ENCODE measurements at regions not wholly inside any gene's neighbourhood (a gene's known extent, or its start where the extent isn't known, plus 50 kb on each side); places are given as distances from the start of the nearest gene placed in this dataset.
"Not testable (repeated sequence)": the region's sequence is repeated elsewhere in the genome, so short reads cannot be mapped to it uniquely, and the experiment has no call there.

GRCh38 chr2:76697439-76697838 is 824.7 kb downstream of the LRRTM4 start:
- DNase-seq; in situ Hi-C loops (cut with HindIII; ENCODE audit: low pct_ligation_motif_present, low pct_unique_long_range_greater_than_20kb, low sequenced_read_pairs): not testable (repeated sequence)

GRCh38 chr2:76692908-76693307 is 829.3 kb downstream of the LRRTM4 start:
- no peak for DNase-seq
- in situ Hi-C loops (cut with HindIII; ENCODE audit: low pct_ligation_motif_present, low pct_unique_long_range_greater_than_20kb, low sequenced_read_pairs): no loop called here

- in situ Hi-C loops (cut with HindIII; ENCODE audit: low pct_ligation_motif_present, low pct_unique_long_range_greater_than_20kb, low sequenced_read_pairs): no loop called here
- DNase-seq: no peak
Observed at GRCh38 chr2:76688732-76689131, 833.4 kb downstream of the LRRTM4 start.

- no peak for DNase-seq
- in situ Hi-C loops (cut with HindIII; ENCODE audit: low pct_ligation_motif_present, low pct_unique_long_range_greater_than_20kb, low sequenced_read_pairs): no loop called here
Observed at GRCh38 chr2:76687923-76688322, 834.3 kb downstream of the LRRTM4 start.

- in situ Hi-C loops (cut with HindIII; ENCODE audit: low pct_ligation_motif_present, low pct_unique_long_range_greater_than_20kb, low sequenced_read_pairs): no loop called here
- DNase-seq: no peak
Observed at GRCh38 chr2:76684756-76685155, 837.4 kb downstream of the LRRTM4 start.

- in situ Hi-C loops (cut with HindIII; ENCODE audit: low pct_ligation_motif_present, low pct_unique_long_range_greater_than_20kb, low sequenced_read_pairs): no loop called here
Observed at GRCh38 chr2:76679025-76679396, 843.2 kb downstream of the LRRTM4 start.

GRCh38 chr2:76678383-76679024 is 843.7 kb downstream of the LRRTM4 start:
- in situ Hi-C loops (cut with HindIII; ENCODE audit: low pct_ligation_motif_present, low pct_unique_long_range_greater_than_20kb, low sequenced_read_pairs): no loop called here
- no peak for DNase-seq

More at GRCh38 chr2:76679025-76679396, 843.2 kb downstream of the LRRTM4 start:
- no peak for DNase-seq

- no peak for DNase-seq
- in situ Hi-C loops (cut with HindIII; ENCODE audit: low pct_ligation_motif_present, low pct_unique_long_range_greater_than_20kb, low sequenced_read_pairs): no loop called here
Observed at GRCh38 chr2:76675212-76675611, 847.0 kb downstream of the LRRTM4 start.

GRCh38 chr2:76672798-76673197 is 849.4 kb downstream of the LRRTM4 start:
- DNase-seq: no peak
- in situ Hi-C loops (cut with HindIII; ENCODE audit: low pct_ligation_motif_present, low pct_unique_long_range_greater_than_20kb, low sequenced_read_pairs): no loop called here

GRCh38 chr2:76669966-76670465 is 852.2 kb downstream of the LRRTM4 start:
- in situ Hi-C loops (cut with HindIII; ENCODE audit: low pct_ligation_motif_present, low pct_unique_long_range_greater_than_20kb, low sequenced_read_pairs): no loop called here
- DNase-seq: no peak

GRCh38 chr2:76668279-76668678 is 853.9 kb downstream of the LRRTM4 start:
- no peak for DNase-seq
- in situ Hi-C loops (cut with HindIII; ENCODE audit: low pct_ligation_motif_present, low pct_unique_long_range_greater_than_20kb, low sequenced_read_pairs): no loop called here

- no peak for DNase-seq
- in situ Hi-C loops (cut with HindIII; ENCODE audit: low pct_ligation_motif_present, low pct_unique_long_range_greater_than_20kb, low sequenced_read_pairs): no loop called here
Observed at GRCh38 chr2:76667821-76668271, 854.3 kb downstream of the LRRTM4 start.

GRCh38 chr2:76642129-76642528 is 880.0 kb downstream of the LRRTM4 start:
- in situ Hi-C loops (cut with HindIII; ENCODE audit: low pct_ligation_motif_present, low pct_unique_long_range_greater_than_20kb, low sequenced_read_pairs): no loop called here
- no peak for DNase-seq

- in situ Hi-C loops (cut with HindIII; ENCODE audit: low pct_ligation_motif_present, low pct_unique_long_range_greater_than_20kb, low sequenced_read_pairs): no loop called here
- DNase-seq: no peak
Observed at GRCh38 chr2:76641506-76641905, 880.7 kb downstream of the LRRTM4 start.

- in situ Hi-C loops (cut with HindIII; ENCODE audit: low pct_ligation_motif_present, low pct_unique_long_range_greater_than_20kb, low sequenced_read_pairs): no loop called here
- no peak for DNase-seq
Observed at GRCh38 chr2:76640905-76641304, 881.3 kb downstream of the LRRTM4 start.

- DNase-seq: no peak
- in situ Hi-C loops (cut with HindIII; ENCODE audit: low pct_ligation_motif_present, low pct_unique_long_range_greater_than_20kb, low sequenced_read_pairs): no loop called here
Observed at GRCh38 chr2:76639171-76639680, 883.0 kb downstream of the LRRTM4 start.

GRCh38 chr2:76633276-76633921 is 888.8 kb downstream of the LRRTM4 start:
- in situ Hi-C loops (cut with HindIII; ENCODE audit: low pct_ligation_motif_present, low pct_unique_long_range_greater_than_20kb, low sequenced_read_pairs): no loop called here
- no peak for DNase-seq

GRCh38 chr2:76625101-76625500 is 897.1 kb downstream of the LRRTM4 start:
- no peak for DNase-seq
- in situ Hi-C loops (cut with HindIII; ENCODE audit: low pct_ligation_motif_present, low pct_unique_long_range_greater_than_20kb, low sequenced_read_pairs): no loop called here

- in situ Hi-C loops (cut with HindIII; ENCODE audit: low pct_ligation_motif_present, low pct_unique_long_range_greater_than_20kb, low sequenced_read_pairs): no loop called here
- DNase-seq: no peak
Observed at GRCh38 chr2:76613330-76613729, 902.6 kb upstream of the GCFC2 start.

- no peak for DNase-seq
- in situ Hi-C loops (cut with HindIII; ENCODE audit: low pct_ligation_motif_present, low pct_unique_long_range_greater_than_20kb, low sequenced_read_pairs): no loop called here
Observed at GRCh38 chr2:76612764-76613163, 902.0 kb upstream of the GCFC2 start.
